BE2C (cell line): ENCODE measurements at regions not wholly inside any gene's neighbourhood (a gene's known extent, or its start where the extent isn't known, plus 50 kb on each side); places are given as distances from the start of the nearest gene placed in this dataset.

Experiments
- DNase-seq: peaks from one replicate; pipeline ENCODE4 v3.0.0-alpha.2; 2020
- H3K27me3 ChIP-seq: fragments of 250-450 bp; sonication (Bioruptor Pico); 2 replicates; pipeline ENCODE4 v1.5.1; 2020; ENCODE audit warnings: mild to moderate bottlenecking
- H3K36me3 ChIP-seq: fragments of 250-450 bp; sonication (Bioruptor Pico); 2 replicates; pipeline ENCODE4 v1.5.1; 2020; ENCODE audit warnings: mild to moderate bottlenecking
- H3K4me1 ChIP-seq: fragments of 250-450 bp; sonication (Bioruptor Pico); 2 replicates; pipeline ENCODE4 v1.5.1; 2020
- H3K4me3 ChIP-seq: 2 replicates; pipeline ENCODE4 v1.5.1; 2011; ENCODE audit warnings: low read depth, low read length
- H3K9me3 ChIP-seq: fragments of 250-450 bp; sonication (Bioruptor Pico); 2 replicates; pipeline ENCODE4 v1.5.1; 2020
- CTCF ChIP-seq: IDR thresholded peaks from 2 replicates; pipeline ENCODE4 v1.5.1; 2012; ENCODE audit warnings: mild to moderate bottlenecking, low read depth, low read length

- H3K9me3 ChIP-seq = no peaks in the 10 kb centered on the region
- H3K36me3 ChIP-seq = no peaks in the 10 kb centered on the region
- TF ChIP-seq CTCF = no peak
- H3K4me3 ChIP-seq = no peak overlapping the region
- no peaks in the 10 kb centered on the region for H3K27me3 ChIP-seq
- DNase-seq = no peak
- no peaks in the 10 kb centered on the region for H3K4me1 ChIP-seq
Measured at GRCh38 chr1:81118550-81118949, 682.2 kb upstream of the ADGRL2 start.

DNA sequence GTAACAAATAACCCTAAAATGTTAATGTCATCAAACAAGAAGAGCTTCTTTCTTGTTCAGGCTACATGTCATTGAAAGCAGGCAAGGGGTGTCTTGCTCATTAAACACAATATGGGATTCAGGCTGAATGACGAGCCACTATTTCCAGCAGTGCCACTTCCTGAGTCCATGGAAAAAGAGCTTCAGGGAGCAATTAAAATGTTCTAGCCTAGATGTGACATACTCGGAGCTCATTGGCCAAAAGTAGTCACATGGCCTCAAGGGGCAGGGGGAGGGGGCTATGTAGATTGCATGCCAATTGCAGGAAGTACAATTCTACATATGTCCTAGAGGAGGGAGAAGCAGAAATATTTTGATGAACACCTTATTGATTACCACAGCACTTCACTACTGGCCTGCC, 685.3 kb upstream of the ADGRL2 start:
- no peak overlapping the region for H3K4me3 ChIP-seq
- no peaks in the 10 kb centered on the region for H3K4me1 ChIP-seq
- H3K9me3 ChIP-seq = no peaks in the 10 kb centered on the region
- DNase-seq = no peak
- TF ChIP-seq CTCF = no peak
- H3K27me3 ChIP-seq = no peaks in the 10 kb centered on the region
- H3K36me3 ChIP-seq = no peaks in the 10 kb centered on the region

- Histone ChIP-seq H3K27me3 (no peaks in the 10 kb centered on the region), H3K9me3 (no peaks in the 10 kb centered on the region), H3K4me1 (no peaks in the 10 kb centered on the region), H3K4me3 (no peak overlapping the region), H3K36me3 (no peaks in the 10 kb centered on the region)
- DNase-seq = no peak
- peak; percentile 32 for TF ChIP-seq CTCF
Measured at GRCh38 chr1:81114191-81114590, 686.5 kb upstream of the ADGRL2 start.

GRCh38 chr1:81113688-81114087, 687.0 kb upstream of the ADGRL2 start:
- H3K9me3 ChIP-seq = no peaks in the 10 kb centered on the region
- DNase-seq = no peak
- no peak overlapping the region for H3K4me3 ChIP-seq
- no peaks in the 10 kb centered on the region for H3K27me3 ChIP-seq
- no peaks in the 10 kb centered on the region for H3K4me1 ChIP-seq
- H3K36me3 ChIP-seq = no peaks in the 10 kb centered on the region
- TF ChIP-seq CTCF = no peak

- no peaks in the 10 kb centered on the region for H3K4me1 ChIP-seq
- H3K4me3 ChIP-seq = no peak overlapping the region
- H3K9me3 ChIP-seq = no peaks in the 10 kb centered on the region
- TF ChIP-seq CTCF = no peak
- no peaks in the 10 kb centered on the region for H3K27me3 ChIP-seq
- no peak for DNase-seq
- H3K36me3 ChIP-seq = no peaks in the 10 kb centered on the region
Measured at GRCh38 chr1:81111818-81112217, 688.9 kb upstream of the ADGRL2 start.

DNA sequence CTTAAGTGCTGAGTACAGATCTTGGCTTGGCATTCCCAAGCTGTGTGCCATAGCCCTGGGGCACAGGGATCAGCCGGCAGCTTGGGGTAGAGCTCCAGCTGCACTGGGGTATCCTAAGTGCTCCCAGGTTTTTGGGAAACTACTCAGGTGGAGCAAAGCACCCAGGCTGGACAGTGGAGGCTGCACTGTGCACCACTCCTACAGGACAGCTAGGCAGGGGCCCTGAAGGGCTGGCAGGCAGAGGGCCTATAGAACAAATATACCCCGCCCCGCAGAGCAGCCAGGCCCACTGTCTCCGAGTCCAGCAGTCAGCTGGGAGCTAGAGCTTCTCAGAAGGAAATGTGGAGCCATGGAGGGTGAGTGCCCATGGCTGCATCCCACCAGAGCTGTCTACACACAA, 691.7 kb upstream of the ADGRL2 start:
- Histone ChIP-seq H3K27me3 (no peaks in the 10 kb centered on the region), H3K4me3 (no peak overlapping the region), H3K36me3 (no peaks in the 10 kb centered on the region), H3K9me3 (no peaks in the 10 kb centered on the region), H3K4me1 (no peaks in the 10 kb centered on the region)
- no peak for TF ChIP-seq CTCF
- no peak for DNase-seq
